GM11168 (cell line): ENCODE measurements at regions not wholly inside any gene's neighbourhood (a gene's known extent, or its start where the extent isn't known, plus 50 kb on each side); places are given as distances from the start of the nearest gene placed in this dataset.
"Not testable (repeated sequence)": the region's sequence is repeated elsewhere in the genome, so short reads cannot be mapped to it uniquely, and the experiment has no call there.

Experiments used
- in situ Hi-C: fragments of 300-500 bp; cut with MboI; formaldehyde crosslinking; loops from one replicate; pipeline ENCODE4 v1.12.0; 2022; ENCODE audit warnings: low sequenced_read_pairs; ENCODE audit not compliant: unreplicated experiment

DNA sequence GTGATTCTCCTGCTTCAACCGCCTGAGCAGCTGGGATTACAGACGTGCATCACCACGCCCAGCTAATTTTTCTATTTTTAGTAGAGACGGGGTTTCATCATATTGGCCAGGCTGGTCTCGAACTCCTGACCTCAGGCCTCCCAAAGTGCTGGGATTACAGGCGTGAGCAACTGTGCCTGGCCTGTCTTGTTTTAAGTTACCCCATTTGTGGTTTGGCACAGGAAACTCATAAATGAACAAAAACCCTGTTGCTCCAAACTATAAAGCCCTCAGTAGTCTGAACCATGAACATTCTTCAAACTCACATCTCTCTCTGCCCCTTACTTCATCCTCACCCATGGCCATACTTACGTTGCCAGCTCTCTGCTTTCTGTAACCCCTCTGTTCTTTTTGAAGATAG, 61.7 kb downstream of the RHOU start:
- in situ Hi-C loops = not testable (repeated sequence)

DNA sequence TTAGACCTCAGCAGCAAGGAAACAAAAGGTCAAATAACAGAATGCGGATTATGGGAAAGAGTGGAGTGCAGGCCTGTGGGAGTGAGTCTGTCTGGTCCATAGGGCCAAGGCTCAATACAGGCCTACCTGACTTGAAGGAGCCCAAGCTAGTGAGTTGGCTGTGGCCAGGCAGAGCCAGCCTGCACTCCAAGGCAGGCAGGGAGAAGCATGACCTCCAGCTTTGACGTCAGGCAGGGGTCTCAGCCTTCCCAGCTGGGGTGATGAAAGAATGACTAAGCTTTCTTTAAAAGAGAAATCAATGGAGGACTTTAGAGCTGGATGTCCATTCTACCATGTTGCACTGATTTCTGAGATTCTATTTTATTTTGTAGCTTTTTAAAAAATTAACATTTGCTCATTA, 62.8 kb downstream of the RHOU start:
- in situ Hi-C loops = no loop called here

DNA sequence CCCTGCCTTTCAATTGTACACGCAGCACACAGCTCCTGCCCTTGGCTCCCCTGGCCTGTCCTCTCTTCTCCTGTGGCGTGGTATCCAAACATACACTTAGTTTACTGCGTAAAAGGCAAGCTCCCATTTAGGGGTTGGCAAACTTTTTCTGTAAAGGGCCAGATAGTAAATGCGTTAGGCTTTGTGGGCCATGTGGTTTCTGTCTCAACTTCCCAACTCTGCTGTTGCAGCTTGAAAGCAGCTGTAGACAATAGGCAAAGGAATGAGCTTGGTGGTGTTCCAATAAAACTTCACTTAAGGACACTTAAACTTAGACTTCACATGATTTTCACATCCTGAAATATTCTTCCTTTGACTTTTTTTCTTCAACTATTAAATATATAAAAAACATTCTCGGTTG, 63.3 kb downstream of the RHOU start:
- in situ Hi-C loops = no loop called here

DNA sequence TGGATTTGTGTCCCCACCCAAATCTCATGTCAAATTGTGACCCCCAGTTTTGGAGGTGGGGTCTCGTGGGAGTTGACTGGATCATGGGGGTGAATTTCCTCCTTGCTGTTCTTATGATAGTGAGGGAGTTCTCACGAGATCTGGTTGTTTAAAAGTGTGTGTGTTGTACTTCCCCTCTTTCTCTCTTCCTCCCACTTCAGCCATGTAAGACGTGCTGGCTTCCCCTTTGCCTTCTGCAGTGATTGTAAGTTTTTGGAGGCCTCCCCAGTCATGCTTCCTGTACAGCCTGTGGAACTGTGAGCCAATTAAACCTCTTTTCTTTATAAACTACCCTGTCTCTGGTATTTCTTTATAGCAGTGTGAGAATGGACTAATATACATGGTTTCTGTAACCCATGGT, 64.6 kb downstream of the RHOU start:
- in situ Hi-C loops = no loop called here

DNA sequence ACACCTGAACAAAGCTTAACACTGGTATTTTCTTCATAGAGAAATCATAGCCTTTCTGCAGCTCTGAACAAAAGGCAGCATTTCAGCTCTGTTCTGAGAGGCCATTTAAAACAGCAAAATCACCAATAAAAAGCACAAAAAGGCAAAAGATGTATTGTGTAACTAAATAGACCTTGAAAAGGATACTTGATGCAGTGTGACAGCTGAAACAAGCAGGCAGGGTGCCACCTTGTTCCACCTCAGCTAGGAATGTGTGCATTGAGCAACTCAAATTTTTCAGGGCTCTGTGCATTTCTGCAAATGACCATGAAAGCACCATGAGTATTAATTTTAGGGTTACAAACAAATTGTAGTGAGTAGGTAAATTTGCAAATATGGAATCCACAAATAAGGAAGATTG, 65.8 kb downstream of the RHOU start:
- in situ Hi-C loops = no loop called here

DNA sequence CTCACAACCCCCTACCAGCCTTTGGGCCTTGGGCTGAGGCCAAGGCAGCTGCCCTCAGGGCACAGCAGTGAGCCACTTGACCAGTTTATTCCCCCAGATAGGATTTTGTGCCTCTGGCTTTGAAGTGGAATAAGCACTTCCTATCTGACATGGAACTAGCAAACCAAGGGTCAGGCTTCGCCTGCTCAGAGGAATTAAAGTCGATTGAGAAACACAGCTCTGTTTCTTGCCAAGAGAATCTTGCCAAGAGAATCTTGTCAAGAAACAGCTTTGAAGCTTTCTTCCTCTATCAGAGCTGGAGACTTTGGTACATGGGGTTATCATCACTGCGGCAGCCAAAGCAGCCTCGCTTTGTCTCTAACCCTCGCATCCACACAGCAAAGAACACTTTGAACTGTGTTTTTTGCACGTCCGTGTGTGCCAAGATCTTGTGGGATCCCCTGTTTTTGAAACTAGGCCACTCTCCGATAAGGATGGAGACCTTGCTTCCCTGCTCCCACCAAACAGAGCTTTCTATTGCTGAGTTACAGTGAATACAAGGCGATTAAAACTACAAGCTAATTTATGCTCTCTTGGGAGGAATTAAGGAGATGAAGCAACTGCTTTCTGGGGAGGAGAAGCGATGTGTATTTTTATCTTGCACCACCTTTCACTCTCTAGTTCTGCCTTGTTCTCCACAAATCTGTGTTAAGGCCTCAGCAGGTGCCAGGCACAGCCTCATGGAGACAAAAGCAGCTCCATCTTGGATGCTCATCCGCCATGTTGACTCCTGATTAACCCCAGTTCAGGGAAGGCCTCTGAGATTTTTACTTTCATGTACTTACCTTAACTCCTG, 67.3 kb downstream of the RHOU start:
- in situ Hi-C loops = no loop called here

DNA sequence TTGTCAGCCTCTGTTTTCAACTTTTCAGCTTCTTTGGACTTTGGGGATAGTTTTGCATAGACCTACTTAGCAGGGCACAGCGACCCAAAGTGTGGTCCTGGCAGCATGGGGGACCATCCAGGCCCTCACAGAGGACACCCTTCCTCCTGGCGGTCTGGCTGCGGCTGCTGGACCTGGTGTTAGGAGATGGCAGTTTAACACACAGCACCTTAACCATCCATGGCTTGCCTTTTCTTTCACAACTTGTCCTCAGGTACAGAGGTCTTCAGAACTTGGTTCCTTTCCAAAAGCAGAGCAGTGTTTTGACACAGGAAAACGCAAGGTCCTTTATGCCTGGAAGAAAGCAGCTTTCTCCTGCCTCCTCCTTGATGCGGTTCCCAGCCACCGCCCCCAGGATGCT, 68.1 kb downstream of the RHOU start:
- in situ Hi-C loops = no loop called here

DNA sequence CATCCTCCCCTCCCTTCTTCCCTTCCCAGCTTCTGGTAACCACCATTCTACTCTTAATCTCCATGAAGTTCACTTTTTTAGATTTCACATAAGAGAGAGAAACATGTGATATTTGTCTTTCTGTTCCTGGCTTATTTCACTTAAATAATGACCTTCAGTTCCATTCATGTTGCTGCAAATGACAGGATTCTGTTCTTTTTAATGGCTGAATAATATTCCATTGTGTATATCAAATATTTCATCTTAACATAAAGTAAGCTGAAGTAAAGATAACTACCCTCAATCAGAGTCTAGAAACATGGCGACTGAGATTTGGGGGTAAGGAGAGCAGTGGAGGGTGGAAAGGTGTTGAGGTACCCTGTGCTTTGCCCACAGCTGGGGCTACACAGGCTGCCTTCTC, 68.9 kb downstream of the RHOU start:
- in situ Hi-C loops = no loop called here

DNA sequence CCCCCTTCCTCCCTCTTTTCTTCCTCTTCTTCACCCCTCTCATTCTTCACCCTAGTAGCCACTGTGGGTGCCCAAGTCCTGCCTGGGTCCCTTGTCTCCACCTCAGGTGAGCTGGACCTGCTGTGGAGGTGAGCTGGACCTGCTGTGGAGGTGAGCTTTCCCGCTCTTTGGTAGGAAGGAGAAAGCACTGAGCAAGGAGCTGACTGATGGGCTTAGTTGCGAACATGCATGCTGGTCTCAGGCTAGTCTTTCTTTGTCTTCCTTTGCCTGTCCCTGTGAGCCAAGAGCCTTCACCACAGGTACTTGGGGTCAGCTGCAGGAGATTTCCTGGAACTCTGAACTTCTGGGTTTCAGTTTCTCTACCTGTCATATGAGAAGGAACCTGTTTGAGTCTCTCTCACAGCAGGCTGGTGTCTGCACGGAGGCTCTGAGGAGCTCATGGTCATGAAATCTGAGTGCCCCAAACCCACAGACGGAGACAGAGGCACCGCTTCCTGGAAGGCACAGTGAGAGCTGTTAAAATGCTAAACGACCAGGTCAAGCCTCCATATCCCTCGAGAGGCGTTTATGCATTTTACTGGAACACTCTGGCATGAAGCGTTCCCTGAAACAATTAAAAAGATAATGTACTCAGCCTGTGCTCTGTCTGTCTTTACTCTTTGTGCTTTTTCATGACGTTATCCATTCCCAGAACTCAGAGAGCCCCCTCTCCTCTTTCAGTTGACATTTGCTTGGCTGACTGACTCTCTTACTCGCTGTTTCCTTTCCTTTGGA, 69.5 kb downstream of the RHOU start:
- in situ Hi-C loops = no loop called here

DNA sequence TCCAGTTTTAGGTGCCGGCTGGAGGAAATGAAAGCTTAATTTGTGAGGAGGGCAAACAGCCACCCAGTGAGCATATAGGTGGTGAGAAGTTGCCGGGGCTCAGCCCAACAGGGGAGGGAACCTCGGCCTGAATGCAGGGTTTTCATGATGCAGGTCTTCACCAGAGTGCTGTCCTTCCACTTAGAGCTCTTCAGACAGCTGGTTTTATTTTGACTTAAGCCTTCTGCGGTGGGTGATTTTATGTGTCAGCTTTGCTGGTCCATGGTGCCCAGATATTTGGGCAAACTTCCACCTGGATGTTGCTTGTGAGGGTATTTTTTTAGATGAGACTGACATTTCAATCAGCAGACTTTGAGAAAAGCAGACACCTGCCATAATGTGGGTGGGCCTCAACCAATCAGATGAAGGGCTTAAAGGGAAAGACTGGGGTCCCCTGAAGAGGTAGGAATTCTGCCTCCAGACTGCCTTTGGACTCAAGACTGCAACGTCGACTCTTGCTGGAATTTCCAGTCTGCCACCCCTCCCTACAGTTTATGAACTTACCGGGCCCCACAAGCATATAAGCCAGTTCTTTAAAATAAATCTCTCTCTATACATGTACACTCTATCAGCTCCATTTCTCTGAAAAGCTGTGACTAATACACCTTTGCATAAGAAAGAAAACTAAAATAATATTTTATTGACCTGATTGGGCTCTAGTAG, 72.8 kb downstream of the RHOU start:
- in situ Hi-C loops = no loop called here

DNA sequence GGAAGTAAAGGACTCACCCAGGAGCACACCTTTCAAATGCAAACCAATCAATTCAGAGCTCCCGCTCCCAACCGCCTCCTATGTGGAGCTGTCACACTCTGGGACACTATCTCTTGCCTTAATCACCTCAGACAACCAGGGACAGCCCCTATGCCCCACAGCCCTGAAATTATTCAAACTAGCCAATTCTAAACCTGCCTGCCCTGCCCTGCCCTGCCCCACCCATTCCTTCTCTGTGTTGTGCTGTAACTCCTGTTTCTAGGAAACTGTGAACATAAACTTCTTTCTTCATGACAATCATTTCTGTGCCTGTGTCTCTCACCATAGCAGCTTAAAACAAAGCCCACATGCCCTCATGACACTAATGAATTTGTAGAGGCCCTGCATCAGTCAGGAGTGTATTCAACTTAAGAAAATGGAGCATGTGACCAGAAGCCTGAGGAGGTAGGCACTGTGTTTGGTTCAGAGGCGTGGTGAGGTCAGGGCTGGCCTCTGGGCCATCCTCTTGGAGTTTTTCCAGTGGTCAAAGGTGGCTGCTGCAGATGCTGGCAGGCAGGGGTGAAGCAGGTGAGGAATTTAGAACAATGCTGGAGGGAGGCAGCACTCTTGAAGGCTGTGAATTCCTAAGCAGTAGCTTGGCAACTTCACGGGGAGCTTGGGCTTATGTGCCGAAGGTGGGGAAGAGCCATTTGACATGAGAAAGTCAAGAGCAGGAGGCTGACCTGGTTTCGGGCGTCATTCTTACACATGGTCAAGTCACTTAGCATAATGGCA, 74.5 kb downstream of the RHOU start:
- in situ Hi-C loops = no loop called here

DNA sequence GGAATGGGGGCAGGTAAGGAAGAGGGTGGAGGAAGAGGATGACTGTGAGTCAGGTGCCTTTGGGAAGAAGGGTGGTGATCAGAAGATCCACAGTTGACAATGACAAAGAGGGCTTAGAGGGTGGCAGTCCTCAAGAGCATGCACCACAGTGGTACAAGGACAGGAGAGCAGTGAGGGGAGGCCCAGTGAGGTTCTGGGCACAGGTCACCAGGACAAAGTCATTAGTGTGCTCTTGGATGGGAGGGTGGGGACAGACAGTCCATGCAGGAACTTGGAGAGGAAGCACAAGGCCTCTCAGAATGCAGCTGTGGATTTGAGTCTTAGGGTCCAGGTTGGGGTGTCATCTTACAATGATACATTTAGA, 75.1 kb downstream of the RHOU start:
- in situ Hi-C loops = no loop called here

DNA sequence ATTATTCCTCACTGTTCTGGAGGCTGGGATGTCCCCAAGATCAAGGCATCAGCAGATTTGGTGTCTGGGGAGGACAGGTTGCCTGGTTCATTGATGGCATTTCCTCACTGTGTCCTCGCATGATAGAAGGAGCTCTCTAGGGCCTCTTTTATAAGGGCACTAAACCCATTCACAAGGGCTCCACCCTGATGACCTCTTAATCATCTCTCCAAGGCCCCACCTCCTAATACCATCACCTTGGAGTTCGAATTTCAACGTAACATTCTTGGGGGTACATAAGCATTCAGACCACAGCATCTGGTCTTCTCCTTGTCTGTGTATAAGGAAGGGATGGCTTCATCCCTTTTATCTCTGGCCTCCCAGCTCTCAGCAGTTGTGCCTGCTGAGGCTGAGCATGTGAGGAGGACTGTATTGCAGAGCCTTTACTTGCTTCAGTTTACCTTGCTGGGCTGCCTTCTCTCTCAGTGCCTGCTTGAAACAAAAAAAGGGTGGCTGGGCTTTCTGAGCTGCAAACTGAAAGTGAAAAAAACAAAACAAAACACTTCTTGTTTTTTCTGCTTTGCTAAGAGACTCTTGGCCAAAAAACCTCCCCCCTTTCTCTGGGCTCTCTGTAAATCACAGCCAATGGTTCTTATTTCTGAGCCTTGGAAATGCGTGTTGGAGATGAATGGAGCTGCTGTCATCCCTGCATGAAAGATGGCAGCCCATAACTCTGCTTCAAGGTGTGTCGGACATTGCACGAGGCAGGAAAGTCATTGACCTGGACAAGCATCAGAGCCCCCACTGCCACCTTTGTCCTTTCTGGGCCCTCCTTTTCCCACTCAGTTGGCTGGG, 75.8 kb downstream of the RHOU start:
- in situ Hi-C loops = no loop called here

DNA sequence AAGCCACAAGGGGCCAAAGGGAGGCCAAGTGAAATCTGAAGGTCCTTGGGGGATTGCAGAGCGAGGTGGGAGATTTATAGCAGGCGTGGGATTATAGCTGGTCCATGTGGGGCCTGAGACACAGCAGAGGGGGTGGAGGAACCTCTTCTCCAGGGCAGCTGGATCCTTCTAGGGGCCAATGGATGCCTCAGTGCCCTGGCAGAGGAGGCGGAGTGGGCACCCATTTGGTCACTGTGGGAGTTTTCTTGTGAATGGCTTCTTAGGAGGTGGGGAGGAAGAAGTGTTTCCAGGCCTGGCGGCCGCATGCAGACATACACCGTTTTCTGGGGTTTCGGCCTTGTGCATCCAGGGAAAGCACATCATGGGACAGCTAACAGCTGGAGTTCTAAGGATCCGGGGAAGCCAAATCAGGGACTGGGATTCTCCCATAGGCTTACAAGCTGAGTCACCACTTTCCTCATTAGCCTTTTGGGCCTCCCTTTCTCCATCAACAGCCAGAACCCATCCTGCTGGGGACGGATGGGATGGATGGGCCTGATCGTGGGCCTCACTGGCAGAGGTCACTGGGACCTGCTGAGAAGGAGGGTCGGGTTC, 76.5 kb downstream of the RHOU start:
- in situ Hi-C loops = no loop called here

DNA sequence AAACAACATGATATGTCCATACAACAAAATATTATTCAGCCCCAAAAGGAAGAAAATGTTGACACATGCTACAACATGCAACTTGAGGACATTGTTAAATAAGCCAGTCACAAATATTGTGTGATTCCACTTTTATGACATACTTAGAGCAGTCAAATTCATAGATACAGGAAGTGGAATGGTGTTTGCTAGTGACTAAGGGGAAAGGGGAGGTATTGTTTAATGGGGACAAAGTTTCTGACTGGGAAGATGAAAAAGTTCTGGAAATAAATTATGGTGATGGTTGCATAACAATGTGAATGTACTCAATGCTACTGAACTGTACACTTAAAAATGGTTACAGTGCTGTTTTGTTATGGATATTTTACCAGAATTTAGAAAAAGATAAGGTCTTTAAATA, 77.7 kb downstream of the RHOU start:
- in situ Hi-C loops = no loop called here

DNA sequence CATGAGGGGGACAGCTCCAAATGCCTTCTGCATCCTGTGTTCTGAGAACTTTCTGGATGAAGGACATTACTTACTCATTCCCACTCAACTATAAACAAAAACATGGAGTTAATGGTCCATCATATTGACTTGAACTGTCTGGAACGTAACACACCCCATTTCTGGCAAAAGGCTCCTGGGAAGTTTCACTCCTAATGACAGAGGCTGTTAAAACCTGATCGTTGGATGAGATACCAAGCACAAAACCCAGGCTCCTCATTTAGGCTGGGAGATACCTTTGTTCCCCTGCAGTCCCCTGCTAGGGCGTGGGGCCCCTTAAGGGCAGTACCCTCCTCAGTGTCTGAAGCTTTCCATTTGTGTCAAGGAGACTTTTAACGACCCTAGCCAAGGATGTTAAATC, 78.9 kb downstream of the RHOU start:
- in situ Hi-C loops = no loop called here

DNA sequence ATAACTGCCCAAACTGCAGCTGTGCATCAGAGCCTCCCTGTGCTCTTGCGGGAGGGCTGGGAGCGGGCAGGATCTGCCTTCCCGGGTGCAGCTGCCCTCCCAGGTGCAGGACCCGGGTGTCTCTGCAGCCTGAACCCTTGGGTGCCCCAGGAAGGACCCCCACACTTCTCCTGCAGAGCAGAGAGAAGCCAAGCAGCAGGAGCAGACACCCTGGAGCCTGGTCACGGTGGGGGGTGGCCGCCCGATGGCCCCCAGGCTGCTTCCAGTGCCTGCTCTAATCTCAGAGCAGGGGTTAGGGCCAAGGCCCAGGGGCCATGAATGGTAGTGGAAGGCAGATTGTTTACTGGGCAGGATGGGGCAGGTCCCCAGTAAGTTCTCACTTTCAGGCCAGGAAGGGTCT, 83.0 kb downstream of the RHOU start:
- in situ Hi-C loops = no loop called here

DNA sequence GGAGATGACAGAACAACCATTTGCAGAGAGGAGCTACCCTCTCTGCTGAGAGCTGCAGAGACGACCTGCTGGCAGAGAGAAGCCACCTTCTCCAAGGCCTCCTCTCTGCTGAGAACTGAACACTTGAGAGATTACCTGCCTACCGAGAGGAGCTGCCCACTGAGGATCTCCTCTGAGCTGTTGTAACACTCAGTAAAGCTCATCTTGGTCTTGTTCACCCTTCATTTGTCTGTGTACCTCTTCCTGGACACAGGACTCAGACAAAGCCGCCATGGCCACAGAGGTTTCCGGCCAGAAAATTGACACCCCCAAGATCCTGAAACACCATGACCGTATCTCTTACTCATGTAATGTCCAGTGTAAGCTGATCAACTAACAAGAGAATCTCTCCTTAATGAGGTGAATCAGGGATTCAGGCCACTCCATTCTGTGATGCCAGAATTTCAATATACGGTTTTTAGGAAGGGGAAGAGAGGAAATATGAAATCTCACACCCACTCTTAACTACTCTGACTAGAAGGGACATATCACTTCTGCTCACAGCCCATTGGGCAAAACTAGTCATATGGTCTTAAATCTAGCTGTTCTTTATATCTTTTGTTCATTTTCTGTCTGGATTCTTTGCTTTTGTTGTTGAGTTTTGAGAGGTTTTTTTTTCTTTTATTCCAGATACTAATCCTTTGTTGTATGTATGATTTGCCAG, 83.8 kb downstream of the RHOU start:
- in situ Hi-C loops = no loop called here

DNA sequence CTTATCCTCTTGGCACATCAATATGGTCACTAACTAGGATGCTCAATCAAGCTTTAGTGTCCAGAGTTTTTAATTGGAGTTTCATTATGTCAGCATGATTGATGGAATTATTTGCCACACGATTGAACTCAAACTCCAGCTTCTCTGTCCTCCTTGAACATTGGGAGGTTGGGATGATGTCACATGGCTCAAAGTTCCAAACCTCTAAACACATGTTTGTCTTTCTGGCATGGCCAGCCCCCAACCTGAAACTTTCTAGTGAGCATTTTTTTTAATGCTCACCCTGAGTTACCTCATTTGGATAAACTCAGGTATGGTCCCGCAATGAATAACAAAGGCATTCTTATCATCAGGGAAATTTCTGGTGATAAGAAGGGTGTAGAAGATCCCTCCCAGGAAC, 86.0 kb downstream of the RHOU start:
- in situ Hi-C loops = no loop called here
